ENCODE measurements at regions not wholly inside any gene's neighbourhood (a gene's known extent, or its start where the extent isn't known, plus 50 kb on each side); places are given as distances from the start of the nearest gene placed in this dataset.

DNA sequence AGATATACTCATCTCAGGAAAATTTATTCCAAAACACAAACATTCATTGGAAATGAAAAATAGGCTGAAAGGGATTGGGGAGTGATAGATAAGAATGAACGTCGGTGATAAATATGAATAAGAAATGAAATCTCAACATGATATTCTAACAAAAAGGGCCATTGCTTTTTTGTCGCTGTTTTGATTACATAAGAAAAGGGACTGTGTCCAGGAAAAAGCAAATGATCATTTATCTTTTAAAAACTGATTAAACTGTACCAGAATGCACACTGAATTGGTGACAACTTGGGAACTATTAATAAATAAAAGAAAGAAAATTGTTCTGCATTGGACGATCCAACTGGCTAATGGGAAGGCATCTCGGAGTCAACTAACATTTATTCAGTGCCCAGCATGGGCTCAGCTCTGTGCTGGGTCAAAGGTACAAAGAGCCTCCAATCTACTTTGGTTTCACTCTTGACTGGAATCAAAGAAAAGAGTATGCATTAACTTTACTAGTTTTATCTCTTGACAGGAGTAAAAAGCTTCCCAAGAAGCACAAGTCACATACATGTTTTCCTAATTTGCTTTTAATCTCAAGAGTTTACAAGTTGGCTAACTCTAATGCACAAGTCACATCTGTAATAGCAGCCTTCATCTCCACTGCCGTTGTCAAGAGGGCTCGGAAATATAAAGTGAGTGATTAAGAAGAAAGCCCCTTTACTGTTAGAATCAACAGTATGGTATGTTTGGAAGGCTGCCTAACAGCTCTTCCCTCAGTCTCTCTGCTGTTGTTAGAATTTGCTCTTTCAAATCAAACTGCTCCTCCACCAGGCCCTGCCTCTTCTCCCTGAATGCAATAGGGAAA, 280.0 kb downstream of the IGSF11 start:
- peak; percentile 2 to 37 (median 8) for DNase-seq

DNA sequence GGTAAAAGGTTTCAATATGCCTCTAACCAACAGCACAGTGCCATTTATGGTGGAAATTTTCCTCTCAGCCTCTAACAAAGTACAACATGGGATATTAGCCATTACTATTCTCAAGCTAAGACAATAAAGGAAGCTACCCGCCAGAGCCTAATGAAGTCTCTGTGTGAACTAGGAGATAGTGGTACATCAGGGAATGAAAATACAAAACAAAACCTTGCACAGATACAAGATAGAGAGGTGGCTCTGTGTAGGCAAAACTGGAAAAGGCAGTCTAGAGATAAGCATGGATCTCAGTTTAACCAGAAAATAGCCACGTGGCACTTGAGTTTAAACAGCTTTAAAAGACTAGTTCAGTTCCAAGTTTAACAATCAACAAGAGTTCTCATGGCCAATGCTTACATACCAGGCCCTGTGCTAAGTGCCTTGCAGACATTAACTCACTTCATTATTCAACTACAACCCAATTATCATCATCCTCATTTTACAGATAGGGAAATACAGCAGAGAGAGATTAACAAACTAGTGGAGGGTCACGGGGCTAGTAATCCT, 279.3 kb downstream of the IGSF11 start:
- DNase-seq = peak in 1 of 3 donors; percentile 3

DNA sequence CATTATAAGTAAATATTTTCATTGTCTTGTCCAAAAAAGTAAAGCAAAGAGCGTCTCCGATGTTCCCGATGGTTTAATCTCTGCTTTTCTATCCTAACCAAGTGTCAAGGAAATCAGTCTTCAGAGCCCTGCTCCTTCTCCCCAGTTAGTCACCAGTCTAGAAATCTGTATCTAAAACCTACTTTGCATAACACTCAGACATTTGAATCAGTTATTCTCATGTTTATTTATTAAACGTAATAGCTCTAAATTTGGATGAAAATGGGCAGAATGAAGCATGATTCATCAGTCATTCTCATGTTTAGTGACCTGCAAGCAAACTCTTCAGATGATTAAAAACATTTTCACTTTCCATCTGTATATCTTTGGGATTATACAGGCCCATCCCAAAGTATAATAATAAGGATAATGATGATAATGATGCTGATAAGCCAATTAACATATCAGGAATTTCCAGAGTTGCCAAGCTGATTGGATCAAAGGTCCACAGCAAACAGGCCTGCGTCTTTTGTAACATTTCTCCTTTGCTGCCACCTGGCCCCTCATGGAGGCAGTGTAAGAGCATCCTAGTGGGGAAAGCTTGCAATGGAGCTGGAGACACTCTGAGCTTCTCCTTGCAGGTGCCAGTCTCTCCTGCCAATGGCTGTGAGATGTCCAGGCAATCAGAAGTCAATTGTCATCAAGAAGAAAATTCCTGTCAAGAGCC, 273.9 kb downstream of the IGSF11 start:
- DNase-seq = no peak

DNA sequence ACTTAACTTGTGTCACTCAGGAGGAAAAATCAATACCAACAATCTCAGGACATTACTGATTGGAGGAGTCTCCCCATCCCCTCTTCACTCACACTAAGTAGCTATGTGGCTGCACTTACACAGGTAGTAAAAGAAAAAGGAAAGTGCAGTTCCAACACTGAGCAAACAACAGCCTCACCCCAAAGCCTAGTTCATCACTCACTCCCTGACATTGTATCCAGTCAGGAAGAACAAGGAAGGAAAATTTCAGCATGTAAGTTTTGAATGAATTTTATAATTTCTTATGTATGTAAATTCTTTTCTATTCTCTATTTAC, 273.4 kb downstream of the IGSF11 start:
- no peak for DNase-seq

DNA sequence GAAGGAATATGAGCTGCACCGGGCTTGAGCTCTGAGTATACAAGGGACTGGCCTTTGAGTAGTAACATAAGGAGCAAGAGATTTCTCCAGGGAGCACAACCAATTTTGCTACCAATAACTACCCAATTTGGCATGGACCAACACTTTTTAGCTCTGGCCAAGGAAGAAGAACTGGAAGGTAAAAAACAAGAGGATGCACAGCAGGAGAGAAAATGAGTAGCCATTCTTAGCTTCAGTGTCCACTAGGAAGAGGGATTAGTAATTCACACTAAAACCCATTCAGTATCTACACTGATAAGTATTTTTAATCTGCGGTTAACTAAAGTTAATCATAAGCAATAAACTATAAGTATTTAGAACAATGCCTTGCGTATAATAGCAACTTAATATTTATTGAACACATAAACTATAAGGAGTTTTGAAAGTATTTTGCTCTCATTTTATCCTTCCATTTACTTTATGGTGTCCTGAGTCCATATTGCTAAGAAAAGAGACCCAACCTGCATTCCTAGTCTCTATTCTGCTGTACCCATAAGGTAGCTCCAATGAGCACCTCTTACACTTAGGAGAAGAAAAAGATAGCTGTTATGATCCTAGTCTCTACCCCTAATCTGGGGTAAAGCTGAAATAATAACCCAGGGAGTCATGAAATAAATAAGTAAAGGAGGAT, 268.9 kb downstream of the IGSF11 start:
- DNase-seq = no peak

DNA sequence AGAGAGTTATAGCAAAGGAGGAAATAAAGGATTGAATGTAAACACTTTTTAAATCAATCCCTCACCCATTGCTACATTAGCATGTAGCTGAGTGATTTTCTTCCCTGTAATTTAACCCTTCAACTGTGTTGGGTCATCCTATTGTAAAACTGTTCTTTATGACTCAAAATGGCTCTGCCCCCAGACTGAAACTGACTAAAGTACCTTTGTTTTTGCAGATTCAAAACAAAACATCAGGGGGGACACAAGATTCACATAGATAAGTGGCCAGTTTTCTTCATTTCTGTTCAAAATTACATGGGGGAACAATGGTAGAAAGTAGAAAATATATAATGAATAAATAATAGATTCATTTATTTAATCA, 268.4 kb downstream of the IGSF11 start:
- no peak for DNase-seq

DNA sequence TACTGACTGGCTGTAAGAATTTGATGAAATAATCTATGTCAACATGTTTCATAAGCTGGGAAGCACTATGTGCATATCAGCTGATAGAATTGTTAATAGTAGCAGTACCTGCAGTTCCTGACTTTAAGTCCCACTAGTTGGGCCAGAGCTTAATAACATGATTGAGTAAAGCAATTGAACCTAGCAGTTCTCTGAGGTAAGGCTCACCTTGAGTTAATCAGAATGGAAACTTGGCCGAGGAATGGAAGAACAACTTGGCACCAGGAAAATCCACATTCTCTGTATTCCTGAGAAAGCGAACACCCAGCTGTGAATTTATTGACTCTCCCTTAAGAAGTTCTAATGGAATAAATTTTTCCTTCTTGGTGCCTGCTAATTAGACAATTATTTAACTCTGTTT, 262.6 kb downstream of the IGSF11 start:
- peak in 1 of 3 donors; percentile 7 for DNase-seq

DNA sequence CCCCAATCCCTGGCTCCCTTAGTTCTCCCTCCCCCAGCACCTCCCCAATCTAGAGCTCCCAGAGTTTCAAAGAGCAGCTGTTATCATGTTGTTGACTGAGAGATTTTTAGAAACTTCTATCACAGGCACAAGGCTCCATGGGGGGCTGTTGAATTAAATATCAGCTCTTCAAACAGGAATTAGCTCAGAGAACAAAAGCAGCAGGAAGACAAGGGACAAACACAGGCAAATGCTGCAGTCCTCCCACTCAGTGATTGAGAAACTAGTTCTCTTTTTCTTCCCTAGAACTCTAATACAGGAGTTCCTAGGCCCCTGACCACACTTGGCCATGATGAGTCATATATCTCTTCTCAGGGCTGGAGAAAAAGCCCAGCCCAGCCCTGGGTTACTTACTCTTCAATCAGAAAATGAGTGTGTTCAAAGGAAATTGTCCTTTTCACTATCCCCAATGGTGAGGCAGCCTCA, 262.1 kb downstream of the IGSF11 start:
- DNase-seq = no peak

DNA sequence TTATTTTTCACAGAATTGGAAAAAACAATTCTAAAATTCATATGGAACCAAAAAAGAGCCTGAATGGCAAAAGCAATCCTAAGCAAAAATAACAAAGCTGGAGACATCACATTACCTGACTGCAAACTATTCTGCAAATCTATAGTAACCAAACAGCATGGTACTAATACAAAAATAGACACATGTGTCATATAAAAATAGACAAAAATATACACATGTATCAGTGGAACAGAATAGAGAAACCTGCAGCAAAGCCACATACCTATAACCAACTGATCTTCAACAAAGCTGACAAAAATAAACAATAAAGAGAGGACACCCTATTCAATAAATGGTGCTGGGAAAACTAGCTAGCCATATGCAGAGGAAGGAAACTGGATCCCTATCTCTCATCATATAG, 259.6 kb downstream of the IGSF11 start:
- DNase-seq = no peak

DNA sequence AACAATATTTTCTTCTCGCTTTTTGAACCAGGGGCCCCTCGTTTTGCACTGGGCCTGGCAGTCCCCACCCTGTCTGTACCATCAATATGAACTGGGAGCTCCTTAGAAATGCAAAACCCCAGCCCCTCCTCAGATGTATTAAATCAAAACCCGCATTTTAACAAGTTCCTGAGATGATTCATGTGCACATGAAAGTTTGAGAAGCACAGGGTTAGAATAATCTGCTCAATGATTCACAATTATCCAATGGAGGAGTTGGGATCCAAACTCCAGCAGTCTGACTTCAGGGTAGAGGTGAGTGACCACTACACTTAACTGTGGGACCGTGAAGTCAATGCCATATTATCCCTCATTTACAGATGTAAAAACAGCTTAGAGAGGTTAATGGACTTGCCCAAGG, 256.4 kb downstream of the IGSF11 start:
- DNase-seq = no peak

DNA sequence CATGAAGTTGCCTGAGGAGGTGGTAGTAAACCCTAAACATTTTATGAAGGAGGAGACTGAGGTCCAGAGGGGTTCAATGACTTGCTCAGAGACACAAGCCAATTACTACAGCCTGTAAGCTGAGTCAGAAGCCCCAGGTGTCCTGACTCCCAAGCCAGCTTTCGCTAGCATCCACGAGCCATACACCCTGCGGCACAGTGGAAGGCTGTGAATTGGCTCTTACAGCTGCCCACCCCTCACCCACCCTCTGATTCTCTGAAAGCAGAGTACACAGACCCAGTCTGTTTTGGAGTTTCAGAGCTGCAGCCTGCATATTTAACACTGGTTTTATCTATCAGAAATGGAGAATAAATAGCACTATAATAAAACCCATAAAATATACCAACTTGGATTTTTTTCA, 253.4 kb downstream of the IGSF11 start:
- DNase-seq = no peak

DNA sequence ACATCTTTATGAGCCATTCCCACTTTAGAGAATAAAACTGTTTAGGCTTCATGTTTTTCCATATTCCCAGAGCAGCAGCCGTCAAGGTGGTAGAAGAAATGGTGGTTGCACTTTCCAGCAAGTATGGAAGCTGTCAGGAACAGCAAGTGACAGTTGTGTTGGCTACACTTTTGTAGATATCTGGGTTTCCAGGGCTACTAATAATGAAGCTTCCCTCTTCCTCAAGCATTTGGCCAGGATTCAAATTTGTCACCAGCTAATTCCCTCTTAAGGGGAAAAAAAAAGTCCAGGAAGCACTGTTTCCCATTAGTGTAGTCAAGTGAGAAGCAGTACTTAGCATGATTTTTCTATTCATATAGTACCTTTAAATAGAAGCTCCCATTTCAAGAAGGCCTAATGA, 252.8 kb downstream of the IGSF11 start:
- DNase-seq = peak in 1 of 3 donors; percentile 4

DNA sequence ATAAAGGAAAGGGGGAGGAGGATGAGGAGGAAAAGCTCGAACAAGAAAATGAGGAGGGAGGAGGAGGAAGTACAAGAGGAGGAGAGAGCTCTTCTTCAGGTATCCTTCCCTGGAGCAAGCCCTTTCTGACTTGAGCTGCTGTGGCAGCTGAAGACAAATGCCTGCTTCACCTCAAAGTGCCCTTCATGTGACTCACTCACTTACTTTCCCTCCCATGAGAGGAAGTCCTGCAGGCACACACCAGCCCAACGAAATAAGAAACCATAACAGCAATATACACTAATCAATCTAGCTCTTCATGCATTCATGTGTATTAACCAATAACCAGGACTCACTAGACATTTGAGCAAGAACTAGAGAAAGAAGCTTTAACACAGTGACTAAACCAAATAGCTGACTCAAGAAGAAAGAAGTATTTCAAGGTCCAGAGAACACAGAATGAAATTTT, 251.9 kb downstream of the IGSF11 start:
- DNase-seq = no peak

DNA sequence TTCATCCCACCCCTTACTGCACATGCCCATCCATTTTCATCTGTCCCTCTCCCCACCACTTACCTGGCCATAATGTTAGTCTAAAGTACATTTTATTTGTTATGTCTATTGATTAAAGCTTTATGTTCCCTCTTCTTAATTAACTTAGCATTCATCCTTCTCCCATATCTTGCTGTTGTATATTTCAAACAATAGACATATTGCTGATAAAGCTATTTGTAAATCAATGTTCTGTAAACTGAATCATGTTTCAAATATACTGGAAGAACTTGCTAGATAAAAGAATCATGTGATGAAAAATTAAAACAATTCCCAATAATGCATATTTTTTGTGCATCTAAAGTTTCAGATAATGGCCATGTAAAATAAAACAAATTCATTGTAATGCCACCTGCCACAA, 249.2 kb downstream of the IGSF11 start:
- no peak for DNase-seq

DNA sequence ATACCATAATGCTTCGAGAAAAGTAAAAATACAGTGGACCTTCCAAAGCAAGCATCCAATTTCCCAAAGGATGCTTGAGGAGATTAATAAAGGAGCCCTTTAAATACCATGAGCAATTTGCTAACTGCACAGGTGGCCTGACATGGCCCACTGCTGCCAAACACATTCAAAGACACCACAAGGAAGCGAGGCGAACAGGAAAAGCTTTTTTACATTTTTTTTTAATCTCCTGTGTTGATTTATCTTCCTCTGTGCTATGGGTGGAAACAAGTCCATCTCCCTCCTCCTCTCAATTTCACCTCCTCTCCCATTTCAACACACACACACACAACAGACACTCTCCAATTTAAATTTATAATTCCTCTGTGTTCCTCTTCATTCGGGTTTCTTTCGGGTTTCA, 243.4 kb downstream of the IGSF11 start:
- DNase-seq = no peak

DNA sequence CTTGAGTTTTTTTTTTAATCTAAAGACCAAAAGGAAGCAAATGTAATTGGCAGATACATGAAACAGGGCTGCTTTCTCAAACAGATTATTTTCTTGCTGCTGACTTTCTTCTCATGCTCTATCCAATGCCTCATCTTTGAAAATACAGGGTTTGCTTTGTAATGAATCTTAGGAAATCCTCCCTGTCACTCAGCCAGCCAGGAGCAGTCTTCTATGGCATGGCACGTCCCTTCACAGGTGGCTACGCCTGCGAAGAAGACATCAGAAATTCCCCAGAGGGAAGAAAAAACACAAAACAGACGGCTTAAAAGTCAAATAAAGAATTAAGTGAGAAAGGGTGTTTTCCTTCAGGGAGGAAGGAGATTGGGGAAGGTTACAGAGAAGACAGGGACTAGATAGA, 242.5 kb downstream of the IGSF11 start:
- no peak for DNase-seq

DNA sequence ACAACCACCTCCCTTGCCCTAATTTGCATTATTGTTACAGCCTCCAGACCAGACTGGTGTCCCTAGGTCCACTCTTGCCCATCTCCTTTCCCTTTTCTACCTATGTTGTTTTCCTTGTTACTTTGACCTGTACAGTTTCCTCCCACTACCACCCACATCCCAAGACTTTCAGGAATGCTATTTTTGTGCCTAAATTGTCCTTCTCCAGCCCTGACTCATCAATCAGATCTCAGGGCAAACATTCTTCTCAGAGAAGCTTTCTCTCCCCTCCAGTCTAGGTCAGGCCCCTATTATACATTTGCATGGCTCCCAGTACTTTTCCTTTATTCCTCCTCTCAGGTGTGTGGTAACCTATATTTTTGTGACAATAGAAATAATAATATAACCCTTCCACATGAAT, 241.5 kb downstream of the IGSF11 start:
- no peak for DNase-seq

DNA sequence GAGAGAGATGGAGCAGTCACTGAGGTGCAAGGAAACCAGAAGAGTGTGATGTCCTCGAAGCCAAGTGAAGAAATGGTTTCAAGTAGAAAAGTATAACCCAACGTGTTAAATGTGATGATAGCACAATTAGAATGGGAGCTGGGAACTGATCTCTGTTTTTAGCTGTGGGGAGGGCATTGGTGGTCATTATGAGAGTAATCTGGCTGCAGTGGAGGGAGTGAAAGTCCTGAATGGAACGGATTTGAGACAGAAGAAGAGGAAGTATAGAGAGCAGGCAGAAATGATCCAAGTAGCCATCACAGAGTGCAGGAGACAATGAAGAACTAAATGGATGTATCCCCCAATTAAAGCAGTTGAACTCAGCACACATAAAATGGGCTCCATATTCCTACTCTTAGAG, 235.3 kb downstream of the IGSF11 start:
- DNase-seq = no peak

DNA sequence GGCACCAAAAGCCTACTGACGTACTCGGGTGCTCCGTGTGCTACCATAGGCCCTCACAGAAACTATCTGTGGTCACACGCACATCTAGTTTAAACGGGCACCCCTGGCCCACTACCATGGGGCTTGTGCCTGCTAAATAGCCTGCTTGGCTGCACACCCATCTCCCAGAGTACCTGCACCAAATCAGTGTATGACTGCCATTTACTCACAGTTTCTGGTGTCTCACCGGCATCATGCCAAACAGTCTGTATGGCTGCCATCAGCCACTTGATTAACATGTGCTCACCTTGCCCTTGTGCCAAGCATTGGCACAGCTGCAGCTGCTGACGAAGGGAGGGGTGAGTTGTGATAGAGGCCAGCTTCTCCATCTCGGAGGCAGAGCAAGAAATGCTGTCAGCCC, 232.7 kb downstream of the IGSF11 start:
- DNase-seq = no peak

DNA sequence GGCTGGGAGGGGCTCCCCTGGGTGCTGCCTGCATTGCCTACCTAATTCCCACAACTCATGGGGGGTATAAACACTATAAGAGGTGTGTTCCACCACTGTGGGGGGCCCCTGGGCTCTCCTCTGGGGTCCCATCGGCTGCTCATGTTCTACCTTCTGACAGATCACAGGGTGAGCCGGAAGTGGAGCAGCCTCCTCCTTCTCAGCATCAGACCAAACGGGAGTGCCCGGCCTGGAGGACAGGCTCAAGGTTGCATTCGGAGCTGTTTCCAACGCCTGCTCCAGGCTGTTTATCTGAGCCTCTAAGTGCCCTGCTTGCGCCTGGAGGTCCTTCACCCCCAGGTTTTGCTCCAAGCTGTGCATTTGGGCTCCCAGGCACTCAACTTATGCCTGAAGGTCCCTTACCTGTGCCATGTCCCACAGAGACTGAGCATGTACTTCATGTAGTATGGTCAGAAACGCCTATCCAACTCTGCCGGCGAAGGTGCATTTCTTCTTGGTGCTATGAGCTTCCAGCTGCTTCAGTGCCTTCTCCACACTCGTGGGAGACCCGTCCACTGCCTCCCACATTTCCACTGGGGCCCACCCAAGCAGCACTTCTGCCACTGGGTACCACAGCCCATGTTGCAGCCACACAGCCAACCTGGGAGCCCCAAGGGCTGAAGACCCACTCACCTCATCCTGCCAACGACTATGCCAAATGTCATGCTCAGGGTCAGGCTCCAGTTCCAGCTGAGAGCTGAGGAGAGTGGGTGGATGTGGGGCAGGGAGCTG, 232.1 kb downstream of the IGSF11 start:
- no peak for DNase-seq

DNA sequence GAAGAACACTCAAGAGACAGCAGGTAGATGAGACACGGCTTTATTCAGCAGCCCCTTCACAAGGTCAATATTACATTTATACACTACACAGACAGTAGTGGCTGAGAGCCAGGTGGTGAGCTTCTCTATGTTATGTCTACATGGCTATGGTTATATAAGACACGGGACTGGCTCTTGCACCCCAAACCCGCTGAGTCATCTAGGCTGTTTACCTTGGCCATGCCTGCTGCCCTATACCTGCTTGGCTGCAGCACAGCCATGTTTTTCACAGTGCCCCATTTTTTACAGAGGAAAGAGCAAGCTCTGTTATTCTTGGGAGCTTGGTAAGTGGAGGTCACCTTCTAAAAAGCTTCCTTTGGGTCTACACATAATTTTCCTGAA, 231.6 kb downstream of the IGSF11 start:
- no peak for DNase-seq

DNA sequence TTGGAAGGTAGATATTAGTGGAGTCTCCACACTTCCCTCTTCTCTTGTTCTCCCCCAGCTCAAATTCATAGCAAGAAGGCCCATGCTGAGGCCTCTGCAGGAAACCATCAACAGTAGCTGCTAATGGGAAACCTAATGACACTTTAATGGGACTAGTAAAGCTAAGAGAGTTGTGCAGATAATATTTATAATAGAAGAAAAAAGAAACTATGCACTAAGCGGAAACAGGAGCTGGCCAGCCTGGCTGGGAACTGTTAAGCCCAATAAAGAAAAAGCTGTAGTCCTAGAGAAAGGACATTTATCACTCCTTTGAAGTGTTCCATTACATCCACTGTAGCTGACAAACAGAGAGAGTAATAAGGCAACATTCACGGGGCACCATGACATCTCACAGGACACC, 229.6 kb downstream of the IGSF11 start:
- no peak for DNase-seq
